AG10803 (cell line): ENCODE measurements at regions not wholly inside any gene's neighbourhood (a gene's known extent, or its start where the extent isn't known, plus 50 kb on each side); places are given as distances from the start of the nearest gene placed in this dataset.
A peak's percentile ranks its signal among the peaks of the same experiment; 100 is the strongest.

Experiments
- DNase-seq: peaks from one replicate; pipeline ENCODE4 v3.0.0; 2010; ENCODE audit warnings: low read depth
- H3K4me3 ChIP-seq: 2 replicates; pipeline ENCODE4 v1.5.1; 2011; ENCODE audit warnings: mild to moderate bottlenecking, low read length, control low read depth
- TF ChIP-seq, protein P1 (sequence below): conservative IDR thresholded peaks from 2 replicates; pipeline ENCODE4 v1.5.1; 2011; ENCODE audit warnings: mild to moderate bottlenecking, low read length, control low read depth, inconsistent platforms

DNA sequence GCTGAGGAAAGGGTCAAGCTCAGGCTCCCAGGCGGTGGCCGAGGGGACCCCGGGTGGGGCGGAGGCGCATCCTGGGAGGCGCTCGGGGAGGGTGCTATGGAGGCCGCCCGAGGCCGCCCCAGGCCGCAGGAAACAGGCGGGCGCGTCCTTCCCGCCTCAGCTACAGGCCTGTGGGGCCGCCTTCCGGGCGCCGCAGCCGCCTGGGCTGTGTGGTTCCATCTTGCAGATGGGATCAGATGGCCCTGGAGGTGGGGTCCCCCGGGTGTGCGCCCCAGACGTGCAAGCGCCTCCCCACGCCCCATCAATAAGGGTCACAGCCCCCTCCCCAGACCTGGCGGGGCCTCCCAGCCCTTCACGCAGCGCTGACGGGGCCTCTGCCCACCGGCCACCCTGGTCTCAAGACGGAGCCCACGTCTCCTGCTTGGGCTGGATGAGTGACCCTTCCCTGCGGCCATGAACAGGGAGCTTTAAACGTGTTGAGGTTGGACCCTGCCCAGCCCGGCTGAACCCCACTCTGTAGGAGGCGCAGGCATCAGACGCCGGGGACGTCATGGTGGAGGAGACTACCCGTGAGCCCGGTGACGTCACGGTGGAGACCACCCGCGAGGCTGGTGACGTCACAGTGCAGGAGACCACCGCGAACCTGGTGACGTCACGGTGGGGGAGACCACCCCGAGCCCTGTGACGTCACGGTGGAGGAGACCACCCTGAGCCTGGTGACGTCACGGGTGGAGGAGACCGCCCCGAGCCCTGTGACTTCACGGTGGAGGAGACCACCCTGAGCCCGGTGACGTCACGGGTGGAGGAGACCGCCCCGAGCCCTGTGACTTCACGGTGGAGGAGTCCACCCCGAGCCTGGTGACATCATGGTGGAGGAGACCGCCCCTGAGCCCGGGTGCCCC lies 267.0 kb downstream of the DLL1 start:
- TF ChIP-seq, protein P1, sequence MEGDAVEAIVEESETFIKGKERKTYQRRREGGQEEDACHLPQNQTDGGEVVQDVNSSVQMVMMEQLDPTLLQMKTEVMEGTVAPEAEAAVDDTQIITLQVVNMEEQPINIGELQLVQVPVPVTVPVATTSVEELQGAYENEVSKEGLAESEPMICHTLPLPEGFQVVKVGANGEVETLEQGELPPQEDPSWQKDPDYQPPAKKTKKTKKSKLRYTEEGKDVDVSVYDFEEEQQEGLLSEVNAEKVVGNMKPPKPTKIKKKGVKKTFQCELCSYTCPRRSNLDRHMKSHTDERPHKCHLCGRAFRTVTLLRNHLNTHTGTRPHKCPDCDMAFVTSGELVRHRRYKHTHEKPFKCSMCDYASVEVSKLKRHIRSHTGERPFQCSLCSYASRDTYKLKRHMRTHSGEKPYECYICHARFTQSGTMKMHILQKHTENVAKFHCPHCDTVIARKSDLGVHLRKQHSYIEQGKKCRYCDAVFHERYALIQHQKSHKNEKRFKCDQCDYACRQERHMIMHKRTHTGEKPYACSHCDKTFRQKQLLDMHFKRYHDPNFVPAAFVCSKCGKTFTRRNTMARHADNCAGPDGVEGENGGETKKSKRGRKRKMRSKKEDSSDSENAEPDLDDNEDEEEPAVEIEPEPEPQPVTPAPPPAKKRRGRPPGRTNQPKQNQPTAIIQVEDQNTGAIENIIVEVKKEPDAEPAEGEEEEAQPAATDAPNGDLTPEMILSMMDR = no peak
- H3K4me3 ChIP-seq = no peak overlapping the region
- no peak for DNase-seq

DNA sequence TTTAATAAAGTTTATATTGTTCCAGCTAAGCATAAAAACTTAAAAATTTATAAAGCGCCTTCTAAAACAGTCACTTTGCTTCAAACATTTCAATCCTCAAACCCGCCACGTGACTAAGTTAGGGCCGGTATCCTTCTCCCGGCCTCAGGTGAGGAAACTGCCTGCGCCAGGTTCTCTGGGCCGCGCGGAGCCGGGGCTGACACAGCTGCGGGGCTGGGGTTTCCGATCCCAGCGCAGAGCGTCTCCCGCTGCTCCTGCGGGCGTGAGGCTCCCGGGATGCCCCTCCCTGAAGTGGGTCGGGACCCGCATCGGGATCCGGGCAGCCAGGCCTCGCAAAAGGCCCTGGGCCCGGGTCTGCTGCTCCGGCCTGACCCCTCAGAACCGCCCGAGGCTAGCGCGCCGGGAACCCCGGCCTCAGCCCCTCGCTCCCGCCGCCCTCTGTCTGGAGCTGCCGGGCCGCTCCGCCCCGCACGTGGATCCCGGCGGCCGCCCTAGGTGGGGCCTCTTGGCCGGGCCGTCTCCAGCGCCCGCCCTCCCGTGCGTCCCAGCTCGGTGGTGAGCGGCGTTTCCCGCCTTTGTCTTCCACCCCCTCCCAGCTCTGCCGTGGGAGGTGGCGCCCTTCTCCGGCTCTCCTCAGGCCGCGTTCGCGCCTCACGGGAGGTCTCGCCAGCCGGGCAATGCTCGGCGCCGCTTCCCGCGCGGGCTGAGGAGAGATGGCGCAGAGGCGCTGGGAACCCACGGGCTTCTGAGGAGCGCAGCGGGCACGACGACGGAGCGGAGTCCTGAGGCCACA lies 267.9 kb downstream of the DLL1 start:
- no peak overlapping the region for H3K4me3 ChIP-seq
- DNase-seq = no peak
- TF ChIP-seq, protein P1 = no peak

DNA sequence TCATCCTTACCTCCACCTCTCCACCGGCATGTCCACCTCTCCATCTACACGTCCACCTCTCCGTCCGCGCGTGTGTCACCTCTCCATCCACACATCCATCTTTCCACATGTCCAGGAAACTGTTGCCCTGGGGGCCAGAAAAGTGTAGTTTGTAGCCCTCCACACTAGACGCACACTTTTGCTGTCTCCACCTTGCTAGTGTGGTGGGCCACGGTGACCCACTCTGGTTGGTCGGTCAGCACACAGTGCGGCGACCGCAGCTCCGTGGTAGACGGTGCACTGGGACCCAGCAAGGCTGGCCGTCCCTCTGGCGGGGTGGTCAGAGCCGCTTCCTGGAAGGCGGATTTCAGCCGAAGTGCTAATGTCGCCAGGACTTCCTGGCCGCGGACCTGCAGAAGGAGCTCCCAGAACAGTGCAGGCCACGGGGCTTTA lies 268.6 kb downstream of the DLL1 start:
- H3K4me3 ChIP-seq = no peak overlapping the region
- TF ChIP-seq, protein P1 = no peak
- DNase-seq = no peak

DNA sequence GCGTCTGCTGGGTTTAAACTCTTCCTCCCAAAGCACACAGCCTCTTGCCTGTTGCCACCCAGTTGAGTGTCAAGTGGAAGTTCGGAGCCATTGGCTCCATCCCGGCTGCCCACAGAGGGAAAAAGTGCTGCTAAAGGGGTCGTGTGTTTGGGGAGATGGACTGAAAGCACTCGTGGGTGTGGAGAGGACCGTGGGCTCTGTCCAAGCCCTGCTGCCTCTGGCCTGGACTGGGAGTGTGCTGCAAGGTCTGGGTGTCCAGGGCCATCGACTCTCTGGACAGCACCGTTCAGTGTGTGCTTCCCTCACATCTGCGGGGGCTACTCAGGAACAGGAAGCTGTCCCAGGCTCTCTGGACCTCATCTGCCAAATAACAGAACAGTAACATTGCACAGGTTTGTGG lies 269.3 kb downstream of the DLL1 start:
- no peak for DNase-seq
- H3K4me3 ChIP-seq = no peak overlapping the region
- TF ChIP-seq, protein P1 = no peak

DNA sequence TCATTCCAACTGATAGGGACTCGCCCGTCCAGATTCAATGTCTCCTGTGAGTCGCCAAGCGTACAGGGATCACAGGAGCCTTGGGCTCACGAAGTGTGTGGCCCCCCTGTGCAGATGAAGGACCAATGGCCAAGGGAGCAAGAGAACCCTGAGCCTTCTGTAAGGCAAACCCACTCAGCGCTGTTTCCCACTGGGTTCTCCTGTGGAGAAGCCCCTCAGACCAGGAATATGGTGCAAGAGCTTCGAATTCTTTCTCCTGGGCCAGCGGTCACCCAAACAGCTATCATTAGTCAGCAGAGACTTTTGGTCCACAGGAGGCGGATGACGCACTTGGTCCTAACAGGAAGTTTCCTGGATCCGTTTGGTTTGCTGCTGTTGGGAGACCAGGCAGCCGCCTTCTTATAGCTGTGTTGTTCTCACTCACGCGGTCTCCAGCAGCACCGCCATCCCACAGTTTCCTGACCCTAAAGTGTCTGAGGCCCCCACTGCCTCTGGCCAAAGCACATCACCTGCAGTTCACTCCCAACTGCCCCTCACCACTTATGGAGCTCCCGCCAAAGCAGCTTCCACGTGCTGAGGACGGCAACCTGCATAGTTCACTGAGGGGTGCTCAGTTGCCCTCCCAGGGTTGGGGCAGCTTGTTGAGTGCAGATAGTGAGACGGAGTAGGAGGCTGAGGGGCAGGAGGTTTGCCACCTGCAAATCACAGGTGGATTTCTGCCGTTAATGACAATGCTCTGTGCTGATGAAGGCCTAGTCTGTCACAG lies 268.6 kb downstream of the ERMARD start:
- TF ChIP-seq, protein P1 = no peak
- no peak overlapping the region for H3K4me3 ChIP-seq
- peak; percentile 31 for DNase-seq

DNA sequence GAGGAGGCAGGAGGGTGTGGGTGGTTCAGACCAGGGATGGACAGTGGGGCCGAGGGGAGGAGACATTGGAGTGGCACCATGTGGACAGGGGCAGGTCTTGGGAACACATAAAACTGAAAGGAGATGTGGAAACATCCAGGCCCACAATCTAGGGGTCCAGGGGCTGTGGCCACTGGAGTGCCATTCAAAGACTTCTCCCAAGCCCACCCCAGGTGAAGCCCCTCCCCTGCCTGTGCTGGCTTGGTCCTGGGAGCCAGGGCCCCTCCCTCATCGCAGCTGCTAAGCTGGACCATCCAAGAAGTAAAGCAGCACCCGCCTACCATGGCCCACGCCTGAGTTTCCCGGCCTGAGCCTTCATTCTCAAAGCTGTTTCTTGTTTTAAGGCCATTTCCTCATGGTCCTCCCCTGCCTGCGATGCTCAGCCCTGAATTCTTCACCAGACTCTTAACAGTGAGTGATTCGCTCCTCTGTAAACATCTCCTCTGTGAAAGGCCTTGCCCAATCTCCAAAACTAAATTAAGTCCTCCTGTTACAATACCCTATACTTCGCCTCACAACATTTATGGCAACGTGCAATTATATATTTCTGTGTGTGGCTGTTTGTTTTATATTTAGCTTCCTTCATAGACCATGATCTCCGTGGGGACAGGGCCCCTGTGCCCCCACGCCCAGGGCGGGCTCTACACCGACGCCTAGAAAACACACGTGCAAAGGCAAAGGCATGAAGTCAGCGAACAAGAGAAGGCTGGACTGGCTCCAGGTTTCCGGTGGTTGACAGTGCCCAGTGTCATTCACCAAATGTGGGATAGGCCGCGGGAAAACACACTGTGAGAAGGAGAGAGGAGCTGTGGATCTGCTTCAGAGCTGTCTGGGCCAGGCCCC lies 267.8 kb downstream of the ERMARD start:
- TF ChIP-seq, protein P1 = no peak
- DNase-seq = peak; percentile 42
- H3K4me3 ChIP-seq = no peak overlapping the region
